Jurkat, Clone E6-1 (cell line): ENCODE measurements at regions not wholly inside any gene's neighbourhood (a gene's known extent, or its start where the extent isn't known, plus 50 kb on each side); places are given as distances from the start of the nearest gene placed in this dataset.

Experiments used
- DNase-seq: peaks from one replicate; pipeline ENCODE4 v3.0.0-alpha.2; 2011; ENCODE audit warnings: low read depth, low spot score
- H3K4me3 ChIP-seq: 2 replicates; pipeline ENCODE4 v1.5.1; 2011; ENCODE audit warnings: mild to moderate bottlenecking, low read length, control low read depth, moderate library complexity

GRCh38 chr17:13909901-13910519, 159.3 kb upstream of the COX10 start:
- H3K4me3 ChIP-seq: no peak overlapping the region
- DNase-seq: no peak

DNA sequence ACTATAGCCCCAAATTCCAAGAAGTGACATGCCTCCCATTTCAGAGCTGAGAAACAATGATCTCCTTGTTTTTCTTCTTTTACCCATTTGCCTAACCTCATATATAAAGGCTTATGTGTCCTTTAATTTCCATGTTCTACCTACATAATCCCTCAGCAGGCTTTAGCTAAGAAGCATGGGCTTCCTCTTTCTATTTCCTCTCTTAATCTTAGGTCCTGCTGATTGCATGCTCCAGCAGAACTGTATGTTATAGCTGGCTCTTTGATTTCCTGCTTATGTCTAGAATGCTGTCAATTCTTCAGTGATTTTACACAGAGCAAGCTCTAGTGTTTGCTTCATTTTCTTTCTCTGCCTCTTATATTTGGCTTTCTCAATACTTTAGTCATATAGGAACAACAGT, 151.7 kb upstream of the COX10 start:
- no peak overlapping the region for H3K4me3 ChIP-seq
- no peak for DNase-seq

DNA sequence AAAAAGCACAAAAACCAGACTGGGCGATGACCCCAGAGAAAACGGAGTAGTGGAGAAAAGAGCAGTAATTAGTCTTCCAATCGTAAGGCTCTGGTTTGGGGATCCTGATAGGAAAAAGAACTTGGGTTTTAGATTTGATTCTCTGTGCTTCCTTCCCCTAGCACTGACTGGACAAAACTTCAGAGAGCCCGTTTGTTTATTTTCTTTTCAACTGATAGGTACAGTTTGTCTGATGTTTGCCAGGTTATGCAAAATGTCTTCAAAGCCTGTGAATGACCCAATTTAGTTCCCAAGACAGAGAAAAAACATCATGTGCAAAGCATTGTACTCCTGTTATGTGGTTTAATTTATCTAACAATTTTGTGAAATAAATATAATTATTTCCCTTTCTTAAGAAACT, 151.1 kb upstream of the COX10 start:
- no peak for DNase-seq
- no peak overlapping the region for H3K4me3 ChIP-seq

GRCh38 chr17:13919818-13920217, 149.5 kb upstream of the COX10 start:
- DNase-seq: no peak
- no peak overlapping the region for H3K4me3 ChIP-seq

GRCh38 chr17:13920413-13920812, 148.9 kb upstream of the COX10 start:
- H3K4me3 ChIP-seq: no peak overlapping the region
- no peak for DNase-seq

GRCh38 chr17:13921841-13922776, 147.2 kb upstream of the COX10 start:
- no peak for DNase-seq
- no peak overlapping the region for H3K4me3 ChIP-seq

GRCh38 chr17:13922885-13923284, 146.4 kb upstream of the COX10 start:
- no peak for DNase-seq
- no peak overlapping the region for H3K4me3 ChIP-seq

DNA sequence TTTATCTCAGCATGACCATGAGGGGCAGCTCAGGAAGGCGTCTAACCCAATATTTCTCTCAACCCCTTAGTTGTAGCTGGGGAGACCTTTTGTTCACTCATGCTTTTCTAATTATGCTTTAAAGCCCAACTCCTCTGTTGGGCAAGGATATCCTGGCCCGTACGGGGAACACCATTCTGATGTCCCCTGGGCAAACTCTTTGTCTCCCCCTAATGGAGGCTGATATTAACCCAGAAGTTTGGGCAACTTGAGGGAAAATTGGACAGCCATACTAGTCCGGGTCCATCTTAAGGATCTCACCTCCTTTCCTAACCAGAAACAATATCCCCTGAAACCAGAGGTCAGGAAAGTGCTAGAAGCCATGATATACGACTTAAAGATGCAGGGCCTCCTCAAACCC, 143.7 kb upstream of the COX10 start:
- no peak for DNase-seq
- no peak overlapping the region for H3K4me3 ChIP-seq

DNA sequence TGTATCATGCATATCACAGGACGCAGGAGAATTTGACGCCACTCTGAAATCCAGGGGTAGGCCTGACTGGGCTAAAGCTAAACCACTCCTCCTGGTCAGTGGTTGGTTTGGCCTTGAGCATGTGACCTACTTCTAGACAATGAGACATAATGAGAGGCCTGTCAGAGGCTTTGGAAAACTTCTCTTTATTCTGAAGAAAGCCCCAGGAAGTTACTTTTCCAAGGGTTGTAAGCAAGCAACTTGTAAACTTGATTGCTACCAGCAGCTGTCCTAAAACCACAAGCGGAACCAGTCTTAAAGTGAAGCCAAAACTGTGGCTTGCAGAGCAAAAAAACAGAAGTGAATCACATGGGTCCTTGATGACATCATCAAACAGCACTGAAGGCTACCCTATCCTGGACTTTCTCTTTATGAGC, 138.2 kb upstream of the COX10 start:
- H3K4me3 ChIP-seq: no peak overlapping the region
- no peak for DNase-seq

- no peak for DNase-seq
- no peak overlapping the region for H3K4me3 ChIP-seq
Measured at GRCh38 chr17:13931800-13932460, 137.4 kb upstream of the COX10 start.

DNA sequence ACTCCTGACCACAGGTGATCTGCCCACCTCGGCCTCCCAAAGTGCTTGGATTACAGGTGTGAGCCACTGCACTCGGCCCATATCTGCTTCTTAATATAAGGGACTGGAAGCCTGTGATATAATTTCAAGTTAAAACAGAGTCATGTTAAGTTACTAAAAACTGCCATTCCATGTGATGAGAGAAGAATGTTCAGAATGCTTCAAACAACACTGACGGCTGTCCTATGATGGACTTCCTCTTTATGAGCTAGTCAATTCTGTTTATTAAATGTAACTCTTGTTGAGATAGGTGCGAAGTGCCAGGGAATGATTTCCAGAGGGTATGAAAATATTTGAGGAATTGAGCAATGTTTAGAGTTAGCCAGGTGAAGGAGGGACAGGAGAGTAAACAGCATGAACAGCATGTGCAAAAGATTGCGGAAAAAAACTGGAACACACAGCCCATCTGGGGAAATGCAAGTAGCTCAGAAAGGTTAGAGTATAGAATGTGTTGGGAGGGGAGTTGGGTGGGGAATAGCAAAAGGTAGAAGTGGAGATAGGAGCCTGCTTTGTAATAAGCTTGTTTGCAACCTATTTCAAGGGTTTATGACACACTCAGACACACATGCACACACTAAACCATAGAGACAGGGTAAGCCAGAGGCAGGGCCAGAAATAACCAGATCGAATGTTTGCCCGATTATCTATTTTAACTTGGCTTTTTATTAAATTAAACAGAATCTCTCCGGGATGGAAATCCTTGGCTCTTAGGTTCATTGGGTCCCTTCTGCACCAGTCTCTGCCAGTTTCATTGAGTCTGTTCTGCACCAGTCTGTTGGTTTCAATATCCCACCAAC, 135.6 kb upstream of the COX10 start:
- DNase-seq: no peak
- H3K4me3 ChIP-seq: no peak overlapping the region

- no peak overlapping the region for H3K4me3 ChIP-seq
- no peak for DNase-seq
Measured at GRCh38 chr17:13939222-13939621, 130.1 kb upstream of the COX10 start.

DNA sequence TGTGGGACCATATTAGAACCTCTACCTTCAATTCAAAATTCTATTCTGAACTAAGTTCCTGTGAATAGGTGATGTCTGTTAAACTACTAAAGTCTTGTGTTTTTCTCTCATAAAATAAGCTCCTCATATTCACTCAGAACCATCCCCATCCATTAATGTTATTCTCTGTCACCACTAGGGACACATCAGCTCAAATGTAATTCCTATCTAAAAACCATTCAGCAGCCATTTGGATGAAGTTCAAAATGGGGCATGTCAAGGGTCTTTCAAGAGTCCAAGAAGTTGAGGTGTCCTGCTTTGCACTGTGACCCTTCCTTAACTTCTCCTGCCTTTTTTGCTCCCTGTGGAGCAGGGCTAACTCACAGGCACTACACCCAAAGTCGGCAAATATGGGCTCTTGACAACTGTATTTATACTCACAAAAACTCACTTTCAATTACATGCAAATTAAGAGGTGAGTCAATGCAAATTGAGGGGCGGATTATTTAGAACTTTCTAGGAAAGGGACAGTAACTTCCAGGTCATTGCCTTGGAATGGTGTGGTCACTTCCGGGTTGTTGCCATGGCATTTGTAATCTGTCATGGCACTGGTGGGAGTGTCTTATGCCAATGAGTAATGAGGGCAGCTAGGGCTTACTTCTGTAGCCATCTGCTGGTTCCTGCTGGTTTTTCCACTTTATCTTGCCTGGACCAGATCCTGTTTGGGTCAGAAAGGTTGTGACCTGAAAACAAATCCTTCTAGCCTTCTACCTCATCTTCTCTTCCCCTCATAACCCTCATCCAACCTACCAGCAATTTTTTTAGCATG, 128.2 kb upstream of the COX10 start:
- no peak for DNase-seq
- H3K4me3 ChIP-seq: no peak overlapping the region

DNA sequence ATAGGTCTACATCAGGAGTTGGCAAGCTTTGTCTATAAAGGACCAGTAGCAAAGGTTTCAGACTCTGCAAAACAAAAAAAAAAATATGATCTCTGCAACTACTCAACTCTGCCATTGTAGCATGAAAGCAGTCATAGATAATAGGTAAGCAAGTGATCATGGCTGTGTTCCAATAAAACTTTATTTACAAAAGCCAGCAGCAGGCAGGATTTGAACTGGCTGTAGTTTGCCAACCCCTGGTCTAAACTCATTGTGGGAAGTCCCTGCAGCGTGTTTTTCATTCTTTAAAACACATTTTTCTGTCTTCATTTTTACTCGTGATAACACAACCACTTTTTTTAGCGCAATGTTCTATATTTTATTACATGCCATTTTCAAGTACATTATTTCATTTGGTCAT, 127.5 kb upstream of the COX10 start:
- H3K4me3 ChIP-seq: no peak overlapping the region
- DNase-seq: no peak

DNA sequence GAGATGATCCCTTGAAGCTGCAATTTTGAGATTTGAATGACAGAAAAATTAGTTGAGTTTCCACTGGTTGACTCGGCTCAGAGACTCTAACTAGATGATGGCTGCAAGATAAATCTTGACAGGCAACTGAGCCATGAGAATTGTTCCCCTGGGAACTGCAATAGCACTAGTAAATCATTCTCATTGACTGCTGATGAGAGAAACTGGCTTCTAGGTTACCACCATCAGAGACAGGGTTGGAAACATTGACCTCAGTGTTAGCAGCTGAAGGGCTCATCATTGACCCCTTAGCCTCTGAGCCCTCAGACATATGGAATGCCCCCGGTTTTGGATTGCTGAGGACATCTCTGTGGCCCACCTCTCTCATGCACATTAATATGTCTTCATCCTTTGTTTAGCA, 125.4 kb upstream of the COX10 start:
- no peak for DNase-seq
- H3K4me3 ChIP-seq: no peak overlapping the region

DNA sequence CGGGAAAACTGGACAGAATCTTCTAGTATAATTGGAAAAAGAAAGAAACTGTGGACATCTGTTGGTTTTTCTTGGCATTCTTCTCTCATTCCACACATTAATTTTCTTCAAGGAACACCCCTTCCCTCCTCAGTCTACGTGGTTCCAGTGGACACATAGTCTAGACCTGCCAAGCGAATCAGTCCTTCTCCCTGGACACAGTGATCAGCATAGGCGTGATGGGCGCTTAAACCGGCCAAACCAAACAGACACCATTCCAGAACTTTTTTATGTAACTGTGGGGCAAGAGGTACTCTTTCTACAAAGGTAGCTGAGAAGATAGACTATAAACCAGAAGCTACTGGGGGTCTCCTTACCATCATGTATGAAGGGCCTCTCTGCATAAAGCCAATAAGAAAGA, 121.8 kb upstream of the COX10 start:
- no peak overlapping the region for H3K4me3 ChIP-seq
- no peak for DNase-seq

DNA sequence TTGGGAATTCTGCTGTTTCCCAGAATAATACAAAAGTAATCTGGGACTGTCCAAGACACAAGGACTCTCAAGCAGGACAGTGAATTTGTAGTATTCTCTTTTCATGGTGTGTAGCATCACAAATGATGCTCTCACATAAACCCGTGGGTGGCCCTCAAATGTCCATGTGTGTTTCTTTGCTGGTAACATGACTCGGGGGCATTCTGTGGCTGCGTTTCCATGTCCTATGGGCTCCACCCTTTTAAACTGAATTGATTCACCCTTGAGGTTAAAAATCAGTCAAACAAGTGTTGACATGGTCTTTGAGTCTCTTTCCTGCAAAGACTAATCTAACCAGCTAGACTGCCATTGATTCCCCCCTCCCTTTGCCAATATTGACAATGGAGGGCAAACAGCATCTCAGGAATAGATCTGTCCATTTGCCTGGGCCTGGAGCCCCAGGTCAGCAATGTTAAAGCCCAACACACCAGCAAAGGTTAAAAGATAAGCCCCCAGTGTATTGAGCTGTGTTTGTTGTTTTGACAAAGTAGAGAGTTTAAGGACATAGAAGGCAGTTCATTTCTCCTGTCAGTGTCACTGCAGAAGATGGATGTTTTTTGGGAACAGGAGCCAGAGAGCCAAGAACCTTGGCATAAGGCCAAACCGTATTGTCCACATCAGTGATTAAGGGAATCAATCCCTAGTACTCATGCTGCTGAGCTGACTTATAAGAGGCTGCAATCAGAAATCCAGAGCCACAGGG, 117.1 kb upstream of the COX10 start:
- no peak for DNase-seq

DNA sequence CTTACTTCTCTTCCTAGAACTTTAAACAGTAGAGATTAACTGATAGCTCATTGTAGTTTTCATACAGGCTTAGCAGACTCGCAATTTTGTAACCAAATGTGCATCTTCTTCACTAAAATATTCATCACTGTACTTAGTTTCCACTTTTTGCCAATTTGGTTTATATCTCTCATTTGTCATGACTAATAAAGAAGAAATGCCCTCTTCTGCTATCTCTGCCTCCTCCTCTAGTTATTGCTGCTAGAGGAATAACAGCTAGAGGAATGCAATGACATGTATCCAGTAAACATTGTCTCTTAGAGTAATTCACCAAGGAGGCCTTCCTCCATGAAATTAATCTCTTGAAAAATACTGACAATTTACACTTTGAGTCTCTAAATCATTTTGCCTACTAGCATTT, 115.5 kb upstream of the COX10 start:
- DNase-seq: no peak
- H3K4me3 ChIP-seq: no peak overlapping the region

More for the DNA sequence above, 117.1 kb upstream of the COX10 start:
- H3K4me3 ChIP-seq: no peak overlapping the region
